DMS153 (cell line): ENCODE measurements at regions not wholly inside any gene's neighbourhood (a gene's known extent, or its start where the extent isn't known, plus 50 kb on each side); places are given as distances from the start of the nearest gene placed in this dataset.

Experiments
- DNase-seq: peaks from one replicate; lab custom pipeline; 2025; lab: John Stamatoyannopoulos, UW

DNA sequence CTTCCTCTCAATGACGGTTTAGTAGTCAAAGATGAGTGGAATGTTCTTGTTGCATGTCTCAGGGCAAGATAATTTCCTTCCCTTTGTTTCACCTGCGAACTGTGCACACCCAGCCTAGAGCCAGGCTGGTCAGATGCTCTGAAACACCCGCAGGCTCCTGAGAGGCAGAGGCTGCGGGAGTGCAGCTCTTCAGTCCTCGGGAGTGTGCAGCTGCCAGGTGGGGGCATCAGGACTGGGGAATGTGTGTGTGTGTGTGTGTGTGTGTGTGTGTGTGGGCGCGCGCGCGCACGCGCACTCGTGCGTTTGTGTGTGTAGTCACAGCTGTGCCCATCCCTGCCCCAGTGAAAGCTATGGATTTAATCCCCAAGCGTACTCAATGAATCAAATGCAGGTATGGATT lies 136.2 kb upstream of the NTM start:
- no peak for DNase-seq

DNA sequence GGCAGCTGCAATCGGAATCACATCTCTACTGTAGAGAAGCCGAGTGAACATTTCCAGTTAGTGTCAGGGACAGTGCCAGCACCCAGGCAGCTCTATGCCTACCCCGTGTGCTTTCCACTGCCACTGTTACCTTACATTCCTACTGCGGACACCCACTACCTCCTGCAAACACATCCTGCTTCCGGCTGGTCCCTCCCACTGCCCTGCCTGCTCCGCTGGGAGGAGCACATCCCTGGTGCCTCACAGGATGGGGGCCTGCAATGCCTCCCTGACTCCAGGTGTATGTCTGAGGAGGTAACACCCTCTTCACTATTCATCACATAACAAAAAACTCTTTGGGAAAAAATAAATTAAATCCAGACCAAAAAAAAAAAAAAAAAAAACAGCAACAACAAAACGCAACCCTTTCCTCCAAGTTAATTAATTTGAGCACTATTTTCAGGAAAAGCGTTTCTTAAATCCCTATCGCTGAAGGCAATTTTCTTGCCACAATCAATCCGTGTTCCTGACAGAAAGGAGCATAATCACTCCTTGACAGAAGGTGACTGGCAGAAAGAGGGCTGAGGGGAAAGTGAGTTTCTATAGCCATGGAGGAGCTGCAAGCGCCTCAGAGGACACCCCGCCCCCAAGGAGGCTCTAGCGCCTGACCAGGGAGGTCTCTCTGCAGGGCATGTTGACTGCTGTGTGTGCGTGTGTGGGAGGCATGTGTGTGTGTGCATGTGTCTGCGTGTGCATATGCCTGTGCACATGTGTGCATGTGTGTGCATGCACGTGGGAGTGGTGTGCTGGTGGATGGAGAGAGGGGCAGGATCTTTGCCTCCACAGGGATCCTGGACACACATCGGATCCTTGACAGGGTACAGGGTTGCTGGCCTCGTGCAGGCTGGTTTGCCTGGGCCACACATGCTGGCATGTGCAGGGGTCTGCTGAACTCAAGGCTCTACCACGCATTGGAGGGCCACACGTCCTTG lies 134.8 kb upstream of the NTM start:
- DNase-seq: no peak

DNA sequence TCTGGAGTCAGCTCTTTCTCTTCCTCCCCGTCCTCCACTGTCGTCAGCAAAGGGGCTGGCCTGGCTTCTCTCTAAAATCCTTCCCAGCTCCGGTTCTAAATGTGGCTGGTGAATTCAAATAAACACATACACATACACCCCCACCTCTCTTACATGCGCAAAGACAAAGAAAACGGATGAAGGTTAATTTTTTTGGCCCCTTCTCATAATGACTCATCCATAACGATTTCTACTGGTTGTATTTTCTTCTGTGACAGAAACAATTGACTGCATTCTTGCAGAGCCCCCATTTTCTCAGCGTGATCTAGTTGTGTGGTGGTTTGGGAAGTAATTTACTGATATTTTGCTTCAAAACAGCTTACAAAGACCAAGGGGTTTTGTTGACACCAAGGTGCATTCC lies 130.0 kb upstream of the NTM start:
- no peak for DNase-seq

DNA sequence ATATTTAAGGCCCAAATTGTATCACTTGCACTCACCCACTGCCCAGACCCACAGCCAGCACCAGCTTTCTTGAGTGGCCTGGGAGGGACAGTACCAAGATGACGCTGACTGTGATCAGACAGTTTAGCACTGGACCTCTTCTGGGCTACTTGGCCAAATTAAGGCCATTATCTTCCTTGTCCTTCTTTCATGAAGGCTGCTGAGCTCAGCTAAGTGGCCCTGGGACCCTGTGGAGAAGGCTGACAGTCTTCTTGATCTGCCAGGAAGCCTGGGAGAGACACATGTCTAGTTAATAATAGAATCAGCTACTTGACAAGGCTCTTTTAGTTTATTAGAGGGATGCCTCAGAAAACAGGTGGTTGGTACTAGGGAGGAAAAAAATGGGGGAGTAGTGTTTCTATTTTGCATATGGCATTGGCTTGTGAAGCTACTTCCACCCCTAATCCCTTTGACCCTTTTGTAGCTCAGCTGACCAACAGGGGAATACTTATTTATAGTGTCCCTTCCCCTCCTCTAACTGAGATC lies 127.9 kb upstream of the NTM start:
- no peak for DNase-seq

DNA sequence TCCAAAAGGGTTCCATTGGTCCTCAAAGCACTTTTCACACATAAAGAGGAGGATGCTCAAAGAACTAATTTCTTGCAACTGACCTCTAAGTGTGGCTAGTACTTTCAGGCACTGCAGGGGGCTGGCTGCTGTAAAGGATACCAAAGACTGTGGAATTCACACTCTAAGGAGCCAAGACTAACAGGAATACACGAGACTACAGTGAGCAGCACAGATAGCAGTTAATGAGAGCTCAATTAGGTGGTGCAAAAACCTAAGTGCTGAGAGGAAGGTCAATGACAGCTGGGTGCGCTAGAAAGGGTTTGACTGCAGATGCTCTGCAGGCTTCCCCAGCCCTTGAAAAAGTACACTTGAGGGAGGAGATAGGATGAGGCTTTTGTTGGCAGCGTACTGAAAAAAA lies 124.3 kb upstream of the NTM start:
- no peak for DNase-seq

DNA sequence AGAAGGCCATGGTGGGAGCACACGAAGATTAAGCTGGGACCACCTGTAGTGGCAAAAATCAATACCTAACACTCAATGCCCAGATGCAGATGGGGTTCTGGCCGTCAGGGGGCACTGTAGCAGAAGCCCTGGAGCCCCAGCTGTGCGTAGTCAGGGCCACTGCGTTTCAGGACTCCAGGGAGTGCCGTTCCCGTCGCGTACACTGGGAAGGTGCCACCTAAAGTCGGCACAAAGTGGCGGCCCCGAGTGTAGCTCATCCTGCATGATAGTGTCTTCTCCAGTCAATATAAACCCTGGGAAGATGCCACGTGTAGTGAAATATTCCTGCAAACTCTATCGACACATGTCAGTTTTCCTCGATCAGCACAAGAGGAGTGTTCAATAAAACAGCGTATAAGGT lies 123.8 kb upstream of the NTM start:
- DNase-seq: no peak

DNA sequence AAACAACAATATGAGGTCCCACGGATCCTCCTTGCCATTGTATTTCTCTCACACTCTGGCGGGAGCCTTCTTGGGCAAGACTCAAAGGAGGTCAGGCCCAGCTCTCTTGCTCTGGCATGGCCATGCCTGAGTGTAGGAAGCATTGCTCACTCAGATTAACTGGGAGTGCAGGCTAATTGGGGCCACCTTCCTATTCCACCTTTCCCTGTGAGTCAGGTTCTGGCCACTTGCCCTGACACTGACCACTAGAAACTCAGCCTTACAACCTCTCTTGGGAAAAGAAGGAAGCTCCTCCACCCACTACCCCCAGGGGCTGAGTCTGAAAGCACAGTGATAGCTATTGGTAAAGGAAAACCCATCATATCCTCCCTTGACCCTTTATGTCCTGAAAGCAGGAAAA lies 121.8 kb upstream of the NTM start:
- no peak for DNase-seq

DNA sequence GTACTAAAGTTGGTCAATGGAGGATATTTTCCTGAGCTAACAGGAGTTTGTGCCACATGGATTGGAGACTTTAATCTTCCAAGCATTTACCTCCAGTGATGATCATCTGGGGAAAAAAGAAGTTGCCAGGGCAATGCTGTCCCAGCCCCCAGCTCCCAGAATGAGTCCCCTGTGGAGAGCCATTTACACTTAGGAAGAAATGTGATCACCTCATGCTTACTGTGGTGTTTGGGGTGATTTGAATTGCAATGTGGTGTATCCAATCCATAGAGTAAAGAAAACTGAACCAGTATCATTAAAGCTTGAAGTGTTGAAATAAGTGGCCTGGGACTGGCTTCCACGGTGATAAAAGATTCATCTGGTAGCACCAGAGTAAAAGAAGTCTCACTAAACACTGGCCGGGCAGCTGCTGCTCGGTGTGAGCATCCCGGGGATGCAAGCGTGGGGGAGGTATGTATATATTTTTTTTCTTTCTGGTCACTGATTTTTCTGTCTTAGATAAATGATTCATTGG lies 117.2 kb upstream of the NTM start:
- no peak for DNase-seq

DNA sequence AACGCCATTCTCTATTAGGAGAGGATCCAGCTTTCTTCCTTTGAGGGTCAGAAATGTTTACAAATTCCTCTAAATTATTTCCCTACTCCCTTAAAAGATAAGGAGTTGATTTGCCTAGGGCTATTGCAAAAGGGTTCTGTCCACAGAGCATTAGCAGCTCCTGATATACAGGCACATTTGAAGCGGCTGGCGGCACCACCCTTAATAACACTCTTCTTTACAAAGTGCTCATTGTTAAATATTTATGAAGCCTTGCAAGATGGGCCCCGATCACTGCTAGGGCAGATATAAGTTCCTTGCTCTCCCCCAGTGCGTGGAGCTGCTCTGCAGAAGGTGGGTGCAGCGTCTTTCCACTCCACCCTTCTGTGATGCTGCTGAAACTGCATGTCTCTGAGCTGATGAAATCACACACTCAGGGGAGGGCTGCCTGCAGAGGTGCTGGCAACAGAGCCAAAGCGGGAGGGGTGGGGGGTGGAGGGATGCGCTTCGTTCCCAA lies 116.7 kb upstream of the NTM start:
- DNase-seq: no peak

DNA sequence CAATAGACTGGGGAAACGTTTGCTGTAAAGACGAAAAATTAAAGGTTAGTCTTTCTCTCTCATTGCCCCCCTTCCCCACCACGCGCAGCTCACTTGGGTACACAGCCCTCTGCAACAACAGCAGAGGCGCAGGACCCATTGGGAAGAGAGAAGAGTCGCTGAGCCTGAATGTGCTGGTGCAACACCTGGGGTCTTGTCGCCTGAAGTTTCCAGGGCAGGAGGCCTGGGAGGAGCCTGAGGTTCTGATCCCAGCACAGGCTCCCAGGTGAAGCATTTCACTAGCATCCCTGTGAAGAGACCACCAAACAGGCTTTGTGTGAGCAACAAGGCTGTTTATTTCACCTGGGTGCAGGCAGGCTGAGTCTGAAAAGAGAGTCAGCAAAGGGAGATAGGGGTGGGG lies 116.2 kb upstream of the NTM start:
- no peak for DNase-seq

DNA sequence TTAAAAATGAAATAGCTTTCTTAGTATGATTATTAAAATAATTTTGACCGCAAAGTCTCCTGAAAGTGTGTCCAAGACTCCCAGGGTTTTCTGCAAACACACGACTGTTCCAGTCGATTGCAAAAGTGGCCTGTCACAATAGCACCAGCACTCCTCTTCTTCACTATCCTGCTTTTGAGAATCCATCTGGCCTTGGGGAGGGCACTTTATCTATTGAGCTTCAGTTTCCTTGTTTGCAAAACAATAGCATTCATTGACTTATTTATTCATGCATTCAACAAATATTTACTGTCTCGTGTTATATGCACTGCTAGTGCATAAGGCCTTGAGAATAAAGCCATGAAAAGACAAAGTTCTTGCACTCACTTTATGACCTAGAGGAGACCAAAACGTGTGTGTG lies 96.2 kb upstream of the NTM start:
- no peak for DNase-seq

DNA sequence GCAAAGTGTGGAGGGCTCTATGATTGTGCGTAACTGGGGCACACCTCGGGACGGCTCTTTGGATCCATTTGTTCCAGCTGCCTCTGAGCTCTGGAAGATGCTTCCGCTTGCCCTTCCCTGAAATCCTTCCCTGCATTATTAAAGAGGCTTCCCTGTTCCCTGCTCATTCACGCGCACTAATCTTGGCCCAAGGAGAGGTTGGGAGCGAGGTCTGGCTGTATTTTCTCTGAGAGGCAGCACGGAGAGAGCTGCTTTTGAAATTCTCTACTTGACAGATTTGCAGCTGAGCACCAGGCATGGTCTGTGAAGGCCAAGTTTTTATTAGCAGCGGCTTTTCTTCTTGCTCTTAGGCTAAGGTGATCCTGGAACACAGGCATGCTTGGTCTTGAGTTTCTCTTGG lies 94.8 kb upstream of the NTM start:
- no peak for DNase-seq

DNA sequence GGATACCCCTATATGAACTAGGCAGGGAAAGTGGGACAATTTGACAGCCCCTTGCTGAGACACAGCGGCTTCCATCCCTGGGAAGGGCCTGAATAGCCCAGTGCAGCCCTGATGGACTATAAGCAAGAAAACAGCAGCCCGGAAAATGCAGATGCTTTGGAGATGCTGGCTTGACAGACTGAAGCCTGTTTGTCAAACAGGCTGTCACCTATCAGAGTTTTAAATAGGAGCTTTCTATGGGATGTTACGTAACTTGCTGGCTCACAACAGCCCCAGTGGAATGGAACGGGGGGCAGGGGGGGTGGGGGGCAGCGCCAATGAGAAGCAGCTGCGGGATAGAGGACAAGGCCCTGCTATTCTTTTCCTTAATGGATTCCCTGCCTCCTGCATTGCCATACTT lies 91.9 kb upstream of the NTM start:
- DNase-seq: no peak

DNA sequence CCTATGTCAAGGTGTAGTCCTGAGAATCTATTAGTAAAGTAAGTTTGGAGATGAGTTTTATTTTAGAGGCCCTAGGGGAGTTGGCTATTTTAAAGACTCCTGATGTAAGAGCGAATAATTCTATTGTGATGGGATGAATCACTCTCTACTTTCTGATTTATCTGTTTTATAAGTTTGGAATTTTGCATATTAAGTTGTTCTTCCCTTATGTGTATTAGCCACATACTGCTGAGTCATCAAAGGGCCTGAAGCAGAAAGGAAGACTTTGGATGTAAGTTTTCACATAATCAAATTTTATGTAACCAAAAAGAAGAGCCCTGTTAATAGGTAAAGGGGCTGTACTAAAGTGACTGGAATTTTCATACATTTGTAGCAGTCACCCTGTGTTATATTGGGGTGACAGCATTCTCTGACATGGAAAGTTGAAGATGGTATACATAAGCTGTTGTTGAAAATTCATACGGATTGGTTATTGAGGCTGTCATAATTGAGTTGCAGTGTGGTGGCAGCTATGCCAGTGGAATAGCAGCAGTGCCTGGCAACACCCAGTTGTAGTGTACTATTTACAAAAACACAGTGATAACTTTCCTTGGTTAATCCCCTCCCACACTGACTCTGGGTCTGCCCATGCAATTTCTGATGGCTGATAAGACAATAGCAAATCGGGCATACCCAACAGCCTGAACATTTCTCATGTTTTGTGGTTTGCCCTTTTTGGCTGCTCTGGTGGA lies 90.6 kb upstream of the NTM start:
- no peak for DNase-seq

DNA sequence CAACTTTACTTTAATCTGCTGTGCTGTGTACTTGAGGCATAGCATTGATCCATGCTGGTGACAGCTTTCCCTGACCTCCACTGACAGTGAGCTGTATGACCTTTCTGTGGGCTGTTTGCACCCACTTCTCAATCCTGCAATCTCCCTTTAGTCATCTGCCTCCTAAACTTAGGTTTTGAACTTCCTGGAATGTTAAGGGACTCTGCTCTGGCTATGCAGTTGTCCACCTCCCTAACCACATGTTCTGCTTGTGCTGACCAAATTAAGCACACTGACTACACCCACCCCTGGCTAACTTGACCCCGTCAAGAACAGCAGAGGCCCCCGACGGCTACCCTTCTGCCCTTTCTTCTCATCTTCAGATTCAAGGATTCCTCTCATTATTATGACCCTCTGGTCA lies 89.1 kb upstream of the NTM start:
- no peak for DNase-seq

DNA sequence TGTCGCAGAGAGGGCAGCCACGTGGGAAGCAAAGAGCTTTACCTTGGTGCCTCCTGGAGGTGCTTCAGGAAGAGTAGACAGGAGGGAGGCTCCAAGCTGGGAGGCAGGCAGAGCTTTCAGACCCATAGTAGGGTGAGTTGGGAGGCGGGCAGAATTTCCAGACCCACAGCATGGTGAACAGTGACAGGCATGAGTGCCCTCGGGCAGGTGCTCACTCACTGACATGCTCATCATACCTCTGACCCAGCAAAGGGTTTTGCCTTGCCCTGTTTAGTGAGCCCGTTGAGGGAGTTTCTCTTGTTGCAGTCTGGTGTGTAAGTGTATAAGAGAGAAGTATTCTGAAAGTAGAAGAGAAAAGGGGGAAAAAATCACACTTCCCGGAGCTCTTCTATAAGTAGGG lies 86.4 kb upstream of the NTM start:
- no peak for DNase-seq

DNA sequence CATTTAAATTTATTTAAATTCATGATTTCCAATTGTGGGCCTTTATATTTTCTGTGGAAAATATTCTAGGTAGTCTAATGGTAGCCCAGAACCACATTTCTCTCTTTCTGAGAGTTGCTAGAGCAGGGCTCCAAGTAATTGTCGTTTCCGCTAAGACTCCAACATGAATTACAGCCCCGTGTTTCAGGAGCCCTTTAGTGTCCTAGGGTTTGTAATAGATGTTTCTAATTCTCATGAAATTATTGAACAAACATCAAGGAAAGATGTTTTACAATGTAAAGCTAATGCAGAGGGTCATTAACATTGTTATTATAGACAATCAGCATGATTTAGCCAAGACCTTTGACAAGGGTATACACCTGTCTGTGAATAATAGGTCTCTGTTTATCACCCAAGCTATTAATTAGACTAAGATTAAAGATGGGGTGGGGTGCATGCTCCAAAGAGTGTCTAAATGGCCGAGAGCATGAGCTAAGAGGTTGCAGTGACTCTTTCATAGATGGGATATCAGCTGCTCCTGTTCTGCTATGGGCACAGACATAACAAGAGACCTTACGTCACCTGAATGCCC lies 81.8 kb upstream of the NTM start:
- no peak for DNase-seq

DNA sequence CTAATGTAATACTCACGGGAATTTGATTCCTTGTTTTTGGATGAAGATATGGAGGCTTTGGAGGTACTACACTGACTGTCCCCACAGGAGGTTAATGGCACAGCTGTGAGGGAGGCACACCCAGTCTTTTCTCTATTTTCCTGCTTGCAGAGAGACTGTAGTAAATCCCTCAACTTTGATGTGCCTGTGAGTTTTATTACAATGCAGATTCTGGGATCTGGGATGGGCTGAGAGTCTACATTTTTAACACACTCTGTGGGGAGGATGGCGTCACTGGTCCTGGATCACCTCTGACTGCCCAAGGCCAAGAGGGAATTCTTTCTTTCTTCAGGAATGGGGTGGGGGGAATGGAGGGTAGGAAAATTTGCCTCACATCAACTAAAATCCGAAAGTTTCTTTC lies 80.2 kb upstream of the NTM start:
- DNase-seq: no peak

DNA sequence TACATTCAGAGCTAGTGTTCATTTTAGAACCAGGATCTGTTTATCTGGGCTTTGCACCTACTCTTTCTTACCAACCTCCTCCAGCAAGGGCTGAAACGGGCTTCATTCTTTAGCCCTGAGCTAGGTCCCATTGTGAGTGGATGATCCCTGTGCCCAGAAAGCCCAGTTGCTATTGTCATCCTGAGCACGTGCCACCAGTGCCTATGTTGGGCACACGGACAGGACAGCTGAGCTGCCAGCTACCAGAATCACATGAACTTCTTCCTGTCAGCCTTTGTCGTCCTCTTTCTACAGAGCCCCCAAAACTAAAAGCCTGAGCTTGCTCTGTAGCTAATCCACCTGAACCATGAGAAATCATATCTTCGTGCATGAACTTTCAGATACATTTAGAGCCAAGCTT lies 74.4 kb upstream of the NTM start:
- DNase-seq: no peak

DNA sequence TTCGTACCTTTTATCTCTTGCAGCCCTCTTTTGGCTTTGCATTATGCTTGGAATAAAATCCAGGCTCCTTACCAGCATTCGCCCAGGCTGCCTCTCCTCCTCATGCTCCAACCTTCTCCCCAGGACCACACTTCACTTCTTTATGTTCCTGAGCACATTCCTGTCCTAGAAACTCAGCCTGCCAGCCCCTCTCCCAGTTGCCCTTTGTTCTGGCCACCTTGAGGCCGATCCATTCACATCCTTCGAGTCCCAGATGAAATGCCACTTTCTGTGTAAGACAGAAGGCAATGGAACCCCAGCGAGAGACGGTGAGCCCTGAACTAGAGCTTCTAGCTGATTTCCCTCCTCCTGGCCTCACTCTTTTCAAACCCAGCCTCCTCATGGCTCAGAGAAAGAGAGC lies 73.0 kb upstream of the NTM start:
- DNase-seq: no peak

DNA sequence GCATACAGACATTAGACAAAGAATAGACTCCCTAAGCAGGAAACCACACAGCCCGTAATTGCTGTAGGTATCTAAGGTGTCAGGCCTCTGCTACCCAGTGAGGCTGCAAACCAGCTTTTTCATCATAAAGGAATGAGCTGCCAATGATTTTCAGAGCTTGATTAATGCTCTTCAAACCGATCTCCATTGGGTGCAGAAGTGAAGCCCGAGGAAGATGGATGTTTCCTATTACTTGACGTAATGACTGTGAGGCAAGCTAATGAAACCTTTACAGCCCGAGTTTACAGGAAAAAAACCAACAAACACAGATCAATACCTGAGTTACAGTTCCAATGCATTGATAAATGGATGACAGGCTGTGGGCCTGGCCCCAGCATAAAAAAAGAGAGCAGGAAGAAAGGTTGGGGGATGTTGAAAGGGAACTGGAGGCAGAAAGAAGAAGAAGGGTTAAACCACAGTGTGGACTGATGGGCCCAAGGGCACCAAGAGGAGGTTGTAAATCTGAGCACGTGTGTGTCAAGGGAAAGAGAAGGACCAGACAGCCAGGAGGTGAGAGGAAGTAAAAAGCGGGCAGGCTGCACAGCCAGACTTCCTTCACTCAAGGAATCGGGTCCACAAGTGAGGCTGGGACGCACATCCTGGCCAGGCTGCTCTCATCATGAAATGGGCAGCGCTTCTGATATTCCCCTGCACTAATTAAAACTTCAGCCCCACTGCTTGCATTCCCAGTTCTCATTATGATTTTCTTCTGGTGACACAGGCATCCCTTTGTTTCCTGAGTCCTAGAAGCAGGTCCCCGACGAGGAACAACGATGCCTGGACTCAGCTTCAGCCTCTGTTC lies 70.6 kb upstream of the NTM start:
- no peak for DNase-seq

DNA sequence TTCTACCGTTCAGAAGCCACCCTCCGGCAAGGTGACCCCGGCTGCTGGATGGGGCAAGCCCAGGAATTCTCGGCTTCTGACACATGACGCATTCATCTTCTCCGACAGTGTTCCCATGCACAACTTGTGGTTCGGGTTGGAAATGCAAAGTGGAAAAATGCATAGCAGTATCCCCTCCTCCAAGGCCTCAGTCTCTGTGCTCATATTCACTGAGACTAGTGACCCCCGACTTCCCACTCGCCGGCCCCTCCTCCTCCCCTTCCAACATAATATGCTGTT lies 70.0 kb upstream of the NTM start:
- no peak for DNase-seq
